ENCODE measurements at regions not wholly inside any gene's neighbourhood (a gene's known extent, or its start where the extent isn't known, plus 50 kb on each side); places are given as distances from the start of the nearest gene placed in this dataset.
"Not testable (repeated sequence)": the region's sequence is repeated elsewhere in the genome, so short reads cannot be mapped to it uniquely, and the experiment has no call there.

- H3K4me1 Mint-ChIP-seq, H3K27me3 Mint-ChIP-seq, H3K4me3 Mint-ChIP-seq, H3K27ac Mint-ChIP-seq, H3K36me3 Mint-ChIP-seq, ATAC-seq, H3K9me3 Mint-ChIP-seq: not testable (repeated sequence)
These were observed 152.2 kb upstream of the FNDC3A start for GRCh38 chr13:48823526-48823925.

GRCh38 chr13:48826039-48826438 is 149.7 kb upstream of the FNDC3A start:
- H3K36me3 Mint-ChIP-seq, result peaks cover 9% of the 10 kb centered on the region
- H3K4me1 Mint-ChIP-seq, result peaks cover 22% of the 10 kb centered on the region
- no peaks in the 10 kb centered on the region for H3K27me3 Mint-ChIP-seq
- H3K9me3 Mint-ChIP-seq, result peaks cover 7% of the 10 kb centered on the region
- H3K27ac Mint-ChIP-seq, result no peak overlapping the region
- no peak overlapping the region for H3K4me3 Mint-ChIP-seq
- no peak for ATAC-seq

GRCh38 chr13:48826922-48827454 is 148.7 kb upstream of the FNDC3A start:
- not testable (repeated sequence) for H3K9me3 Mint-ChIP-seq, ATAC-seq, H3K4me3 Mint-ChIP-seq, H3K27ac Mint-ChIP-seq, H3K27me3 Mint-ChIP-seq
- Mint-ChIP-seq H3K36me3 (peaks cover 15% of the 10 kb centered on the region), H3K4me1 (peaks cover 27% of the 10 kb centered on the region)

GRCh38 chr13:48827709-48828108 is 148.0 kb upstream of the FNDC3A start:
- no peak overlapping the region for H3K27ac Mint-ChIP-seq

GRCh38 chr13:48828962-48829411 is 146.7 kb upstream of the FNDC3A start:
- peak; percentile 63 for ATAC-seq
- Mint-ChIP-seq H3K4me3 (peak overlapping the region; percentile 30), H3K27ac (peak overlapping the region; percentile 38), H3K36me3 (peaks cover 21% of the 10 kb centered on the region), H3K4me1 (peaks cover 27% of the 10 kb centered on the region), H3K27me3 (no peaks in the 10 kb centered on the region), H3K9me3 (peaks cover 11% of the 10 kb centered on the region)

More at GRCh38 chr13:48827709-48828108, 148.0 kb upstream of the FNDC3A start:
- Mint-ChIP-seq H3K27me3 (no peaks in the 10 kb centered on the region), H3K9me3 (peaks cover 9% of the 10 kb centered on the region), H3K4me3 (no peak overlapping the region), H3K4me1 (peaks cover 27% of the 10 kb centered on the region), H3K36me3 (peaks cover 21% of the 10 kb centered on the region)
- ATAC-seq, result no peak

GRCh38 chr13:48829536-48829935 is 146.2 kb upstream of the FNDC3A start:
- Mint-ChIP-seq H3K27ac (peak overlapping the region; percentile 38), H3K4me1 (peaks cover 27% of the 10 kb centered on the region), H3K36me3 (peaks cover 21% of the 10 kb centered on the region), H3K27me3 (no peaks in the 10 kb centered on the region), H3K4me3 (peak overlapping the region; percentile 30), H3K9me3 (peaks cover 11% of the 10 kb centered on the region)
- ATAC-seq, result peak; percentile 68

GRCh38 chr13:48831248-48831647 is 144.5 kb upstream of the FNDC3A start:
- ATAC-seq, result peak; percentile 53
- H3K9me3 Mint-ChIP-seq, result peaks cover 13% of the 10 kb centered on the region
- no peaks in the 10 kb centered on the region for H3K27me3 Mint-ChIP-seq
- no peak overlapping the region for H3K4me3 Mint-ChIP-seq
- no peak overlapping the region for H3K27ac Mint-ChIP-seq
- peaks cover 21% of the 10 kb centered on the region for H3K36me3 Mint-ChIP-seq
- peaks cover 27% of the 10 kb centered on the region for H3K4me1 Mint-ChIP-seq

- no peak for ATAC-seq
- no peak overlapping the region for H3K27ac Mint-ChIP-seq
- H3K36me3 Mint-ChIP-seq, result peaks cover 11% of the 10 kb centered on the region
- peaks cover 20% of the 10 kb centered on the region for H3K4me1 Mint-ChIP-seq
- H3K27me3 Mint-ChIP-seq, result no peaks in the 10 kb centered on the region
- no peak overlapping the region for H3K4me3 Mint-ChIP-seq
- peaks cover 7% of the 10 kb centered on the region for H3K9me3 Mint-ChIP-seq
These were observed 142.3 kb upstream of the FNDC3A start for GRCh38 chr13:48833412-48833811.

GRCh38 chr13:48835326-48835725 is 140.4 kb upstream of the FNDC3A start:
- not testable (repeated sequence) for H3K9me3 Mint-ChIP-seq, H3K27ac Mint-ChIP-seq, H3K4me1 Mint-ChIP-seq, H3K27me3 Mint-ChIP-seq, ATAC-seq, H3K4me3 Mint-ChIP-seq
- peaks cover 11% of the 10 kb centered on the region for H3K36me3 Mint-ChIP-seq

GRCh38 chr13:48838193-48838973 is 137.3 kb upstream of the FNDC3A start:
- Mint-ChIP-seq H3K9me3 (peaks cover 4% of the 10 kb centered on the region), H3K4me1 (no peaks in the 10 kb centered on the region), H3K27me3 (no peaks in the 10 kb centered on the region), H3K36me3 (no peaks in the 10 kb centered on the region), H3K27ac (no peak overlapping the region), H3K4me3 (no peak overlapping the region)
- no peak for ATAC-seq

GRCh38 chr13:48839171-48839570 is 136.5 kb upstream of the FNDC3A start:
- no peak for ATAC-seq
- Mint-ChIP-seq H3K9me3 (peaks cover 2% of the 10 kb centered on the region), H3K4me1 (no peaks in the 10 kb centered on the region), H3K27me3 (no peaks in the 10 kb centered on the region), H3K27ac (no peak overlapping the region), H3K36me3 (no peaks in the 10 kb centered on the region), H3K4me3 (no peak overlapping the region)

GRCh38 chr13:48840366-48840765 is 135.3 kb upstream of the FNDC3A start:
- no peak for ATAC-seq
- Mint-ChIP-seq H3K36me3 (no peaks in the 10 kb centered on the region), H3K4me1 (no peaks in the 10 kb centered on the region)

GRCh38 chr13:48842316-48842715 is 133.4 kb upstream of the FNDC3A start:
- no peak overlapping the region for H3K27ac Mint-ChIP-seq
- H3K36me3 Mint-ChIP-seq, result no peaks in the 10 kb centered on the region
- no peaks in the 10 kb centered on the region for H3K9me3 Mint-ChIP-seq
- ATAC-seq, result no peak
- no peaks in the 10 kb centered on the region for H3K27me3 Mint-ChIP-seq
- H3K4me3 Mint-ChIP-seq, result no peak overlapping the region
- no peaks in the 10 kb centered on the region for H3K4me1 Mint-ChIP-seq

More at GRCh38 chr13:48840366-48840765, 135.3 kb upstream of the FNDC3A start:
- Mint-ChIP-seq H3K4me3 (no peak overlapping the region), H3K27ac (no peak overlapping the region), H3K27me3 (no peaks in the 10 kb centered on the region), H3K9me3 (peaks cover under 1% of the 10 kb centered on the region)

- Mint-ChIP-seq H3K4me3 (no peak overlapping the region), H3K4me1 (no peaks in the 10 kb centered on the region), H3K27me3 (no peaks in the 10 kb centered on the region), H3K36me3 (no peaks in the 10 kb centered on the region), H3K27ac (no peak overlapping the region), H3K9me3 (no peaks in the 10 kb centered on the region)
- ATAC-seq, result no peak
These were observed 131.9 kb upstream of the FNDC3A start for GRCh38 chr13:48843630-48844380.

- no peaks in the 10 kb centered on the region for H3K4me1 Mint-ChIP-seq
- H3K9me3 Mint-ChIP-seq, result no peaks in the 10 kb centered on the region
- H3K27me3 Mint-ChIP-seq, result peaks cover 5% of the 10 kb centered on the region
- H3K27ac Mint-ChIP-seq, result no peak overlapping the region
- no peaks in the 10 kb centered on the region for H3K36me3 Mint-ChIP-seq
- no peak for ATAC-seq
- H3K4me3 Mint-ChIP-seq, result no peak overlapping the region
These were observed 131.0 kb upstream of the FNDC3A start for GRCh38 chr13:48844676-48845075.

Measured in stimulated activated memory B cell treated with anti-CD40 and anti-IgM and Interleukin-4, amounts not matched to agents 10 μg/mL and 1 μg/mL and 100 μg/mL, for 72 hours (primary cell).